Hepatocyte (in vitro differentiated cells): ENCODE measurements at regions not wholly inside any gene's neighbourhood (a gene's known extent, or its start where the extent isn't known, plus 50 kb on each side); places are given as distances from the start of the nearest gene placed in this dataset.

ENCODE experiments used
- DNase-seq: peaks from one replicate; pipeline ENCODE4 v3.0.0-alpha.2; 2016; ENCODE audit warnings: low spot score
- H2AFZ ChIP-seq: fragments of 200-600 bp; sonication (generic); 2 replicates; pipeline ENCODE4 v1.6.0; 2016; ENCODE audit warnings: antibody characterized with exemption, mild to moderate bottlenecking
- H3K27ac ChIP-seq: fragments of 200-600 bp; sonication (generic); 2 replicates; pipeline ENCODE4 v1.5.1; 2016; ENCODE audit warnings: mild to moderate bottlenecking
- H3K27me3 ChIP-seq: fragments of 200-600 bp; sonication (generic); 2 replicates; pipeline ENCODE4 v1.6.1; 2016
- H3K36me3 ChIP-seq: fragments of 200-600 bp; sonication (generic); replicated peaks from 2 replicates; pipeline ENCODE4 v1.5.1; 2016; ENCODE audit warnings: low read depth; ENCODE audit not compliant: insufficient read depth
- H3K4me1 ChIP-seq: fragments of 200-600 bp; sonication (generic); 2 replicates; pipeline ENCODE4 v1.5.1; 2016; ENCODE audit warnings: mild to moderate bottlenecking, moderate library complexity; ENCODE audit not compliant: insufficient read depth
- H3K4me2 ChIP-seq: fragments of 200-600 bp; sonication (generic); 2 replicates; pipeline ENCODE4 v1.6.0; 2016
- H3K4me3 ChIP-seq: fragments of 200-600 bp; sonication (generic); 2 replicates; pipeline ENCODE4 v1.5.1; 2016; ENCODE audit warnings: mild to moderate bottlenecking
- H3K79me2 ChIP-seq: fragments of 200-600 bp; sonication (generic); 2 replicates; pipeline ENCODE4 v1.6.0; 2017; ENCODE audit warnings: mild to moderate bottlenecking
- H3K9me2 ChIP-seq: fragments of 200-600 bp; sonication (generic); replicated peaks from 2 replicates; pipeline ENCODE4 v1.6.0; 2017; ENCODE audit warnings: mild to moderate bottlenecking; ENCODE audit not compliant: insufficient read depth
- H3K9me3 ChIP-seq: fragments of 200-600 bp; sonication (generic); 2 replicates; pipeline ENCODE4 v1.5.1; 2016; ENCODE audit warnings: low read depth, mild to moderate bottlenecking
- H4K20me1 ChIP-seq: fragments of 200-600 bp; sonication (generic); 2 replicates; pipeline ENCODE4 v1.6.0; 2016; ENCODE audit warnings: mild to moderate bottlenecking; ENCODE audit not compliant: insufficient read depth, poor library complexity, severe bottlenecking
- CTCF ChIP-seq: fragments of 200-600 bp; sonication (generic); IDR thresholded peaks from 2 replicates; pipeline ENCODE4 v1.5.1; 2016; ENCODE audit warnings: antibody characterized with exemption, mild to moderate bottlenecking; ENCODE audit not compliant: poor library complexity
- EZH2 ChIP-seq: fragments of 200-600 bp; sonication (generic); IDR thresholded peaks from 2 replicates; pipeline ENCODE4 v1.6.1; 2016; ENCODE audit warnings: antibody characterized with exemption, mild to moderate bottlenecking, borderline replicate concordance
- EZH2phosphoT487 ChIP-seq: fragments of 200-600 bp; sonication (generic); IDR thresholded peaks from one replicate; pipeline ENCODE4 v1.6.1; 2018; ENCODE audit warnings: antibody characterized with exemption, mild to moderate bottlenecking, low read depth, moderate library complexity; ENCODE audit not compliant: unreplicated experiment, severe bottlenecking
- WGBS: methylation state at CpG from one replicate; pipeline ENCODE4 v1.1.6; 2016; ENCODE audit warnings: low lambda C conversion rate; ENCODE audit errors: missing lambda C conversion rate; 5-methylcytosine and 5-hydroxymethylcytosine counted together

- Histone ChIP-seq H3K27ac (no peak overlapping the region), H3K4me2 (no peak overlapping the region), H3K9me3 (no peaks in the 10 kb centered on the region), H3K4me3 (no peak overlapping the region), H4K20me1 (no peaks in the 10 kb centered on the region), H2AFZ (no peak overlapping the region), H3K36me3 (no peaks in the 10 kb centered on the region), H3K4me1 (no peaks in the 10 kb centered on the region), H3K27me3 (no peaks in the 10 kb centered on the region), H3K9me2 (no peaks in the 10 kb centered on the region), H3K79me2 (no peaks in the 10 kb centered on the region)
- TF ChIP-seq CTCF (no peak), EZH2 (no peak), EZH2phosphoT487 (no peak)
- DNase-seq, result no peak
These were observed 292.9 kb downstream of the LMO7 start for GRCh38 chr13:75929076-75929475.

GRCh38 chr13:75927183-75927669, 291.1 kb downstream of the LMO7 start:
- TF ChIP-seq CTCF (no peak), EZH2phosphoT487 (no peak), EZH2 (no peak)
- DNase-seq, result no peak
- Histone ChIP-seq H4K20me1 (no peaks in the 10 kb centered on the region), H3K4me3 (no peak overlapping the region), H3K27ac (no peak overlapping the region), H3K9me2 (no peaks in the 10 kb centered on the region), H3K9me3 (no peaks in the 10 kb centered on the region), H3K27me3 (no peaks in the 10 kb centered on the region), H3K4me2 (no peak overlapping the region), H3K79me2 (no peaks in the 10 kb centered on the region), H3K36me3 (no peaks in the 10 kb centered on the region), H2AFZ (no peak overlapping the region), H3K4me1 (no peaks in the 10 kb centered on the region)
- WGBS, result 93% methylated on average over 2 of the region's 2 CpGs

- no peaks in the 10 kb centered on the region for H4K20me1 ChIP-seq
- no peak for DNase-seq
- no peak overlapping the region for H3K4me2 ChIP-seq
- TF ChIP-seq CTCF, result no peak
- no peak for TF ChIP-seq EZH2phosphoT487
- no peak for TF ChIP-seq EZH2
- H3K36me3 ChIP-seq, result no peaks in the 10 kb centered on the region
- no peaks in the 10 kb centered on the region for H3K9me2 ChIP-seq
- no peak overlapping the region for H2AFZ ChIP-seq
- no peak overlapping the region for H3K4me3 ChIP-seq
- no peaks in the 10 kb centered on the region for H3K9me3 ChIP-seq
- no peaks in the 10 kb centered on the region for H3K4me1 ChIP-seq
- WGBS, result 94% methylated on average over 1 of the region's 1 CpG
- no peak overlapping the region for H3K27ac ChIP-seq
- no peaks in the 10 kb centered on the region for H3K27me3 ChIP-seq
- no peaks in the 10 kb centered on the region for H3K79me2 ChIP-seq
These were observed 284.4 kb downstream of the LMO7 start for GRCh38 chr13:75920536-75920935.

- H3K9me3 ChIP-seq, result no peaks in the 10 kb centered on the region
- no peak overlapping the region for H2AFZ ChIP-seq
- DNase-seq, result no peak
- no peak overlapping the region for H3K4me2 ChIP-seq
- no peak overlapping the region for H3K27ac ChIP-seq
- H3K27me3 ChIP-seq, result no peaks in the 10 kb centered on the region
- no peaks in the 10 kb centered on the region for H3K9me2 ChIP-seq
- H3K79me2 ChIP-seq, result no peaks in the 10 kb centered on the region
- TF ChIP-seq EZH2phosphoT487 (no peak), CTCF (no peak), EZH2 (no peak)
- WGBS, result 91% methylated on average over 2 of the region's 2 CpGs
- H3K4me3 ChIP-seq, result no peak overlapping the region
- no peaks in the 10 kb centered on the region for H4K20me1 ChIP-seq
- H3K36me3 ChIP-seq, result no peaks in the 10 kb centered on the region
- no peaks in the 10 kb centered on the region for H3K4me1 ChIP-seq
These were observed 283.6 kb downstream of the LMO7 start for GRCh38 chr13:75919660-75920199.
